GM11168 (cell line): ENCODE measurements at regions not wholly inside any gene's neighbourhood (a gene's known extent, or its start where the extent isn't known, plus 50 kb on each side); places are given as distances from the start of the nearest gene placed in this dataset.
"Not testable (repeated sequence)": the region's sequence is repeated elsewhere in the genome, so short reads cannot be mapped to it uniquely, and the experiment has no call there.

ENCODE experiments used
- in situ Hi-C: fragments of 300-500 bp; cut with MboI; formaldehyde crosslinking; loops from one replicate; pipeline ENCODE4 v1.12.0; 2022; ENCODE audit warnings: low sequenced_read_pairs; ENCODE audit not compliant: unreplicated experiment

DNA sequence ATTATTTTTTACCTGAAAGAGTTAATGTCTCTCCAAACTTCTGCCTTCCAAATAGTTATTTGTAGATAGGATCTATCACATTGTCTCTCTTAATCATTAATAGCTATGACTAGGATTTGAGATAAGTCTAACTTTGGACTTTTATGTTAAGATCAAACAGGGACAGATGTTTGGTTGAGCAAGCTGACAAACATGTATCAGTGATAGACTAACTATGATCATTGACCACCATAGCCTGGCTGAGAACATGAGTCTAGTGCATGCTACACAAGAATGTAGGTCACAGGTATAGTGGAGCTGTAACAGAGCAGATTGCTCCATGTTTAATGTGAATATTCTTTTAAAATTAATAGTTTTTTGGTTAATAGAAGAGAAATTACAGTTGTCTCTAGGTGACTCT is 52.0 kb downstream of the SYT15B start:
- in situ Hi-C loops, result not testable (repeated sequence)

DNA sequence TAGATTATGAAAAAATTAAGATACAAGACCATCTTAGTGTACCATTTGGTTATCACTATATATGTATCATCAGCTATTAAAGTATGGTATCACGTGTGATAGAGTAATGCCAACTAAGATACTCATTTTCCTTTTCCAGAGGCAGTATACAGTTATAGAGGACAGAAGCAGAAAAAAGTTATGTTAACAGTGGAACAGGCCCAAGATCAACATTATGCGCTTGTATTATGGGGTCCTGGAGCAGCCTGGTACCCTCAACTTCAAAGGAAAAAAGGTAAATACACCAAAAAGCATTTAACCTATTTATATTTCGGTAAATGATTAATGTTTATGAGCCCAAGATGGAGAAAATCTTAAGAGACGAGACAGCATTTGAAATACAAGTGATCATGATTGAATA is 52.9 kb downstream of the SYT15B start:
- in situ Hi-C loops, result not testable (repeated sequence)

DNA sequence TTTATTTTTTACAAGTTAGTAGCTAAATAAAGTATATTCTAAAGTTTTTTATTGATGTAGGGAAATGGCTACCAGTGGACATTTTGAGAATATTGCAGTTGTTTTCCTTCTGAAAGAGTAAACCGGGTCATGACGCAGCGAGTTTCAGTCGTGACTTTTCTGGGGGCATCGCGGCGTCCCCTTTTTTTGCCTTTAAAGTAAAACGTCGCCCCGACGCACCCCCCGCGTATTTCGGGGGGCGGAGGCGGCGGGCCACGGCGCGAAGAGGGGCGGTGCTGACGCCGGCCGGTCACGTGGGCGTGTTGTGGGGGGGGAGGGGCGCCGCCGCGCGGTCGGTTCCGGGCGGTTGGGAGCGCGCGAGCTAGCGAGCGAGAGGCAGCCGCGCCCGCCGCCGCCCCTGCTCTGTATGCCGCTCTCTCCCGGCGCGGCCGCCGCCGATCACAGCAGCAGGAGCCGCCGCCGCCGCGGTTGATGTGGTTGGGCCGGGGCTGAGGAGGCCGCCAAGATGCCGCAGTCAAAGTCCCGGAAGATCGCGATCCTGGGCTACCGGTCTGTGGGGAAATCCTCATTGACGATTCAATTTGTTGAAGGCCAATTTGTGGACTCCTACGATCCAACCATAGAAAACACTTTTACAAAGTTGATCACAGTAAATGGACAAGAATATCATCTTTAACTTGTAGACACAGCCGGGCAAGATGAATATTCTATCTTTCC is 57.5 kb downstream of the SYT15B start:
- in situ Hi-C loops, result not testable (repeated sequence)

DNA sequence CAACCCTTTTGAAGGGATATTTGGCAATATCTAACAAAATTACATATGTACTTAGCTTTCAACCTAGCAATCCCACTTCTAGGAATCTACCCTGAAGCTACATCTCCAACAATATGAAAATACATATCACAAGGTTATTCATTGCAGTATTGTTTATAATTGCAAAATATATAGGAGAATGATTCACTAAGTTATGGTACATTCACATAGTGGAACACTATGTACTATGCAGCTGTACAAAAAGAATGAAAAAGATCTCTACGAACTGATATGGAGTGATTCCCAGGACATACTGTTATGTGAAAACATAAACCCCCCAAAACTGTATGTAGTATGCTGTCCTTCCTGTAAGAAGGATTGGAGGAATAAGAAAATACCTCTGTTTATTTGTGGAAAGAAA is 62.1 kb downstream of the SYT15B start:
- in situ Hi-C loops, result not testable (repeated sequence)

DNA sequence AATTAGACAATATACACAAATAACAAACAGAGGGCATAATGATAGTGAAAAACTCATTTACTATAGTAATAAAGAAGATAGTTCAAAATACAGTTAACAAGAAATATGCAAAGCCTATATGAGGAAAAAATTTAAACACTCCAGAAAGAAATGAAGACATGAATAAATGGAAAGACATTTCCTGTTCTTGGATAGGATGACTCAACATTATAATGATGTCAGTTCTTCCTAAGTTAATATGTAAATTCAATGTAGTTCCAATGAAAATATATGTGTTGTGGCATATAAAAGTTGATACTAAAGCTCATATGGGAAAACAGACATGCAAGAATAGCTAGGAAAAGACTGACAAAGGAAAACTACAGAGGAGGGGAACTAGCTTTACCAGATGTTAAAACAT is 63.5 kb downstream of the SYT15B start:
- in situ Hi-C loops, result not testable (repeated sequence)

DNA sequence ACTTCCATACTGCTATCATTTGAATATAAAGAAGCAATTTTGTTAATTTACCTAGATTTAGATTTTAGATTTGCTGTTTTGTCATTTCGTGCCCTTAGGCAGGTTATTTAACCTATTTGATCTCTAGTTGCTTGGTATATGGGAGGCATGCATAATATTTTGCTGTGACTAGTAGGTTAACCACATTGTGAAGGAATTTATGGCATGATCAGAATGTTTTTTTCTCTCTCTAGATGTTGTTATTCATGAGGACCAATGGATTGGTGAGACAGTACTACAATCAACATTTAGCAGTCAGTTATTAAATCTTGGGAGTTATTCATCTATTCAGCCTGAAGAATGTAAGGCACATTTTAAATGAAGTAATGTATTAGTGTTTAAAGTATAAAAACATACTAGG is 67.2 kb downstream of the SYT15B start:
- in situ Hi-C loops, result not testable (repeated sequence)

DNA sequence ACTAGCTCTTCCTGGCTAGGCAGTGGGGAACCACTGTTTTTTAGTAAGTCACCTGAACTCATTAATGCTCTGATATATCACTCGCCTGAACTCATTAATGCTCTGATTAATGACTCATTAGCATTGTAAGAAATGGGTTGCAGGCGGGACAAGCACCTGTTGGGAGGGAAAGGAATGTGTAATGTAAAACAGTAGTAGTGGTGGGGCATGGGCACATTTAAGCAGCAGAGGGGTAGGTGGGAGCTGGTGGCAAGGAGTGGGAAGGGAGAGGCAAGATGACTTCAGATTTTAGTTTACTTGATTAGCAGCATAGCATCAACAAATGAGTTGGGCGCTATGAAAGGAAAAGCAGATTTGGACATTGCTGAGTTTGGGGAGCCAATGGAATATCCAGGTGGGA is 68.2 kb downstream of the SYT15B start:
- in situ Hi-C loops, result not testable (repeated sequence)

DNA sequence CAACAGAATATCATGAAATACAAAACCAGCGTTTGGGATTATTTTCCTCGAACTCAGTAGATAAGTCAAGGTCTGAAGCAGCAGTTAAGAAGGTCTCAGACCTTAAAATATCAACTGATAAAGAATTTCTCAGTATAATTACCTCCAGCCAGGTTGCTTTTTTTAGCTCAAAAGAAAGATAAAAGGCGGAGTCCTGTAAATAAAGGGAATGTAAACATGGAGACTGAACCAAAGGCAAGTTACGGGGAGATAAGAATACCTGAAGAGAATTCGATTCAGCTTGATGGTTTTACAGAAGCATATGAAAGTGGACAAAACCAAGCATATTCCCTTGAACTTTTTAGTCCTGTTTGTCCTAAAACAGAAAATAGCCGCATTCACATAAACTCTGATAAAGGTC is 73.1 kb downstream of the SYT15B start:
- in situ Hi-C loops, result not testable (repeated sequence)

DNA sequence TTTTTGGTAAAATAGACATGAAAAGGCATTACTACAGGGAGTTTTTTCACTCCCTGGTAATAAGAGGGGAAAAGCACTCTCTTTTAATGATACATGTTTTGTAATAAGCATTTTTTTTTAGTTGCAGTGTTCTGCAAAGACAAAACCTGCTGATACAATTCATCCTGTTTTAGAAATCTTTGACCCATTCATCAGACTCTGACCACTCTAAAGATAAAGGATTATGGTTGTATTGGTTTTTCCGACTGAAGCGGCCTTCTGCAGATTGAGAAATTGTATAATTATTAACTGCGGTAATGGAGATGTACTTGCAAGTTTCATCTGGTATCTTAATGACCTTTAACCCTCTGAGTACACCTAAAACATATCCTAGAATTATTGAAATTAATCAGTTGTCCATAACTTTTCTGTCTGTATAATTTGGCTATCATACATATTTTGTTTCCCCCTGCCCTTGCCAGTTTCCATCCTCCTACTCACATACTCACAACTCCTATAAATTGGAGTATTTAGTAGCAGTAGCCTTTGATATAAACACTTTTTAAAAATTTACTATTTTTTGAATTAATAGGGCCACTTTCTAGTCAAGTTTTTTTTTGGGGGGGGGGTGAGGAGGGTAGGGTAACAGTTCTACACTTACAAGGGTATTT is 79.4 kb downstream of the SYT15B start:
- in situ Hi-C loops, result loop anchor here (10.0 kb wide), 1 partner anchor 1029 kb away; no protein-coding TSS in a partner anchor

DNA sequence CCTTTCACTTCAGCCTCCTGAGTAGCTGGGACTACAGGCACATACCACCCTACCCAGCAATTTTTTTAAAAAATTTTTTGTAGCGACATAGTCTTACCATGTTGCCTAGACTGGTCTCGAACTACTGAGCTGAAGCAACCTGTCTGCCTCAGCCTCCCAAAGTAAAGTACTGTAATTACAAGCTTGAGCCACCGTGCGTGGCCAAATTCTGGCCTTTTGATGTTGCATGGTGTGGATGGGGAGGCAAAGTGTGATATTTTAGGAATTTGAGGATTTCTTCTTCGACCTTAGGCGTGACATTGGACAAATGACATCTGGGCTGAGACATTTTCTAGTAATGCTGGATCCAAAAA is 81.8 kb downstream of the SYT15B start:
- in situ Hi-C loops, result loop anchor here (10.0 kb wide), 1 partner anchor 1027 kb away; no protein-coding TSS in a partner anchor

DNA sequence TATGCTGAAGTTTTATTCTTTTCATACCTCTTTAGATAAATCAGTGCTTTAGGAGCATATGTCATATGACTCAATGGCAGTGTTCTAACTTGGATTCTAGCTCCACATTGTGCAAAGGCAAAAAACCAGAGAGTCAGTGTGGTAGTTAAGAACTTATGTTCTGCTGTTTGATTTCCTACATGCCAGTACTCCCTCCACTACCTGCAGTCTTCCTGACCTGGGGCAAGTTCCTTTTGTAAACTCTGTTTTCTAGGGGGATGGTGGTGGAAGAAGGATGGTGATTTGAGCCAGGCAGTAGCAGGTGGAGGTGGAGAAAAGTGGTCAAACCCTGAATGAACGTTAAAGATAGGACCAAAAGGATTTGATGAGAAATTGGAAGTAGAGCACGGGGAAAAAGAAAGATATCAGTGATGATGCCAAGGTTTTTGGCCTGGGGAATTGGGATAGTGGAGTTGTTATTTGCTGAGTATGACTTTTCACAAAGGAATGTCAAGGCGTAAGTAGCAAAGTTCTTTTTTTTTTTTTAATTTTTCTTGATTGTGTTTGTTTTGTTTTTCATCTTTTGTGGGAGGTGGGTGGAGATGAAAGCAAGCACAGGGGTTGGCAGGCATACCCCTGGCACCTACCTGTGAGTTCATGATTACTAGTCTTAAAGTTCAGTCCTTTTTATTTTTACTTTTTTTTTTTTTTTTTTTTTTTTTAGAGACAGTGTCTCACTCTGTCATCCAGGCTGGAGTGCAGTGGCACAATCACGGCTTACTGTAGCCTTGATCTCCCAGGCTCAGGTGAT is 82.3 kb downstream of the SYT15B start:
- in situ Hi-C loops, result loop anchor here (10.0 kb wide), 1 partner anchor 1026 kb away; no protein-coding TSS in a partner anchor

DNA sequence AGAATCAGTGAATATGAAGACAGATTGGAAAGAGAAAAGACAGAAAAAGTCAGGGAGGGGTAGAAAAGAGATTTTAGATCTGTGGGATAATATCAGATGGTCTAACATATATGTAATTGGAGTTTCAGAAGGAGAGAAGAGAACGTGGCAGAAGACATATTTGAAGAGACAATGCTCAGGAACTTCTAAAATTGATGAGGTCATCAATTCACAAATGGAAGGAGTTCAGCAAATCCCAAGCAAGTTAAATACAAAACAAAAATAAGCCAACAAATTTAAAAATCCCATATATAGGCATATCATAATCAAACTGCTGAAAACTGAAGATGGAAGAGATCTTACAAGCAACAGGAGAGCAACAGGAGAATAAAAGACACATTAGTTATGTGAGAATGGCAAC is 87.3 kb downstream of the SYT15B start:
- in situ Hi-C loops, result not testable (repeated sequence)

DNA sequence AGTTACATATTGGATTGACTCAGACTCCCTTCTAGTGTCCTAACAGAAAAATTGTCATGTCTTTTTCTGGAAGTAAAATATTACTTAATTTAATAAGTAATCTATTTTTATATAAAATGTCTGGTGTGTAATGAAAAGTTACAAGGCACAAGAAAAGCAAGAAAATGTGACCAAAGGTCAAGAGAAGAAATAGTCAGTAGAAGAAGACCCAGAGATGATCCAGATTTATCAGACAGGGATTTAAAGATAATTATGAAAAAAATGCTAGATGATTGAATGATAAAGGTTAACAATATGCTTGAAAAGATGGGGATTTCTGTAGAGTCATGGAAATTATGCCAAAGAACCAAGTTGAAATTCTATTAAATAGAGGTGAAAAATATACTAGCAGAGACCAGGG is 87.8 kb downstream of the SYT15B start:
- in situ Hi-C loops, result not testable (repeated sequence)

DNA sequence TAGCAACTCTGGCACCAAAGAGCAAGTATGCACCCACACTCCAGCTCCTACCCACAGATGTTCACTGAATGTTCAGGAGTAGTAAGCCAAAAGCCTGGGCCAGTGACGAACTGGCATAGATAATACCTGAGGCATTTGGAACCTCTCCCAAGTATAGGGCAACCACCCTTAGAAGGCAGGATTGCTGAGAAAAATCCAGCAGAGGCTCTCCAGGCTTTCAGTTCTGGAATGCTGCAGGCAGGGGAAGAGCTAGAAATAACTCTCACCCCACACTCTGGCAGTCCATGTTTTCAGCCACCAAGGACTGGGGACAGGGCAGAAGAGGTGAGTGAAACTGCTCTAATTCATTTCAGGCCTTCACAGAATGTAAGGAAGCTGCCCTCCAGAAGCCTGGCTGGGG is 90.3 kb downstream of the SYT15B start:
- in situ Hi-C loops, result not testable (repeated sequence)

DNA sequence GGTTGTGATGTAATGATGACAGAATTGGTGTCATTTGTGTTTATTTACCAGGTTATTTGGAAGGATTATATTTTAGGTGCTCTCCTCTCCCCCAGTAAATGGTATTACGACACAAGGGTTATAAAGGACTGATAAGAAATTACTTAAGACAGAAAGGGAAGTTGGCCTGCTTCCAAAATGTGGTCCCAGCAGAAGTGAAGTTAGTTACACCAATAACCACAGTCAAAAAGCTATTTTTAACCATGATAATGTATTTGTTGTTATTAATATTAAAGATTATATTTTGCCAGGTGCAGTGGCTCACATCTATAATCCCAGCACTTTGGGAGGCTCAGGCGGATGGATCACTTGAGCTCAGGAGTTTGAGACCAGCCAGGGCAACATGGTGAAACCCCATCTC is 92.5 kb downstream of the SYT15B start:
- in situ Hi-C loops, result not testable (repeated sequence)

DNA sequence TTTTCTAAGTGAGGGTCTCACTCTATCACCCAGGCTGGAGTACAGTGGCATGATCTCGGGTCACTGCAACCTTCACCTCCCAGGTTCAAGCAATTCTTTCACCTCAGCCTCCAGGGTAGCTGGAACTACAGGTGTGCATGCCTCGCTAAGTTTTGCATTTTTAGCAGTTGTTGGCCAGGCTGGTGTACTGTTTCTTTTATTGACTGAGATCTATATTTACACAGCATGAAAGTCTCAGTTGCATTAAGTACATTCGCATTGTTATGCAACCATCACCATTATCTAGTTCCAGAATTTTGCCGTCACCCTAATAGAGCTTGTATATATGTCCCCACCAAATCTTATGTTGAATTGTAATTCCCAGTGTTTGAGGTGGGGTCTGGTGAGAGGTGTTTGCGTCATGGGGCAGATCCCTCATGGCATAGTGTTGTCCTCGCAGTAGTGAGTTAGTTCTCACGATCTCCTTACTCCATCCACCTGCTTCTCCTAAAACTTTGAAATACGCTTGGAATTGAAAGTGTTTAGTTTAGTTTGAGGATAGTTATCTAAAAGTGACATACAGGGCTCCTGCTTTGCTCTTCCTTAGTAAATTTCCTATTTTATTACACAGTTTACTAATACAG is 101.3 kb downstream of the SYT15B start:
- in situ Hi-C loops, result not testable (repeated sequence)

DNA sequence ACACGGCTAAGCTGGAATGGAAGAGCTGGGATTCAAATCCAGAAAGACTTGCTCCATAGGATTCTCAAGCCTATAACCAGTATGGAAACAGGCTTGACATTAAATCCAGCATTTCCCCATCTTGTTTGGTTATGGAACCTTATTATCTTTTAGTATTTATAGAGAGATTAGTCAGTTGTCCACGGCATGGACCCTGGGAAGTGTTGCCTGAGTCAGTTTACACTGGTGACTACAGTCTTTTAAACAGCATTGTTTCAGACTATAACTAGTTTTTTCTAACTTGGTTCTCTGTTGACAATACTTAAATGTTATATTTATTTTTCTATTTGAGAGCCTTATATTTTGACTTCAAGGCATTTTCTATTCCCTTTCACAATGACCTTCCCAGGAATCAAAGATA is 106.7 kb downstream of the SYT15B start:
- in situ Hi-C loops, result loop anchor here (10.0 kb wide), 1 partner anchor 972 kb away; no protein-coding TSS in a partner anchor

DNA sequence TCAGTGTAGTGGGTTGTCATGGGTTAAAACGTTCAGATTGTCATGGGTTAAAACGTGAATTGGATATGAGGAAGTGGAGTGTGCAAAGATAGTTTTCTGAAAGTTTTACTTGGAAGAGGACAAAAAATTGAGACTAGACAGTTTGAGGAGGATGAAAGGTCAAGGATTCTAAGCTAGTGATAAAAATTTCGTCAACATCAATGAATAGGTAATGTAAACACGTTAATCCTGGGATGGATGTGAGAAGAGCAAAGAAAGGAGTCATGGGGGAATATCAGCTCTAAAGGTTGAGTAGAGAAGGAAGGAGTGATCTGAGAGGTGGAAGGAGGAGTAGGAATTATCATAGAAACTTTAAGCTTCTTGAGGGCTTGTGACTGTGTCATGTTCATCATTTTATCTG is 109.2 kb downstream of the SYT15B start:
- in situ Hi-C loops, result loop anchor here (10.0 kb wide), 1 partner anchor 969 kb away; no protein-coding TSS in a partner anchor

DNA sequence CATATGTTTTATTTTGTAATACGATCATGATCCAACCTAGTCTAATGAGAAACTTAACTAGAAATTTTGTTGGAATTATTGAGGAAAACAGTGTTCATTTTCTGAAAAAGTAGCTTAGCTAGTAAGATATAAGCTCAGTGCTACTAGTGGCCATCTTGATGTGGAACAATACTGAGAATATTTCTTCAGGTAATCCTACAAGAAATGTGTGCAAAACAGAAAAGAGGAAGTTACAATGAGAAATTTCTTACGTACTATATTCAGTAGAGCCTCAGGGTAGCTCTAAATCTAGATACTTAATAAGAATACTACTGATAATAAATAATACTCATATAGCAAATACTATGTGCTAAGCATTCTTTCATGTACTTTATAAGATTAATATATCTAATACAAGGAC is 114.8 kb downstream of the SYT15B start:
- in situ Hi-C loops, result not testable (repeated sequence)

DNA sequence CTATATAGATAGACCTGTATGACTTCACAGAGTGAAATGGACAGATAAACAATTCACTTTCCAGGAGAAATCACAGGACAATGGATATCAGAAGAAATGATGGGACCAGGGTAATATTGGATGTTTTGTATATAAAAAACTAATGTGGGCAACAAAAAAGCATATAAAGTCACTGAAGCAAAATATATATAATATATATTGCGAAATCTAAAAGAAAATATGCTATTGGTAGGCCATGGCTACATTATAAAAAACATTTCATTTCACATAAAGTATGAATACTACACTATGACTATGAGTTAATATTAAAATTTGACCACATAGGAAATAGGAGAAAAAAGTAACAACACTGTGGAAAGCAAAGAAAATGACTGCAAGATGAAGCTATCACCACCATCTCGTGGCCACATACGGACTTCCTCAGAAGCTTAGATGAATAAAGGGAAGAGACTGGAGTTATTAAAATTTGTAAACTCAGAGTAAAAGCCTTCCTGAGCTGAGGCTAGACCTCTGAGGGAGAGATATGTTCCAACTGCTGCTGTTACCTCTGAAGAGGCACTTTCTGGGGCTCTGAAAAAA is 115.8 kb downstream of the SYT15B start:
- in situ Hi-C loops, result not testable (repeated sequence)
